ENCODE measurements at regions not wholly inside any gene's neighbourhood (a gene's known extent, or its start where the extent isn't known, plus 50 kb on each side); places are given as distances from the start of the nearest gene placed in this dataset.
"Not testable (repeated sequence)": the region's sequence is repeated elsewhere in the genome, so short reads cannot be mapped to it uniquely, and the experiment has no call there.

DNA sequence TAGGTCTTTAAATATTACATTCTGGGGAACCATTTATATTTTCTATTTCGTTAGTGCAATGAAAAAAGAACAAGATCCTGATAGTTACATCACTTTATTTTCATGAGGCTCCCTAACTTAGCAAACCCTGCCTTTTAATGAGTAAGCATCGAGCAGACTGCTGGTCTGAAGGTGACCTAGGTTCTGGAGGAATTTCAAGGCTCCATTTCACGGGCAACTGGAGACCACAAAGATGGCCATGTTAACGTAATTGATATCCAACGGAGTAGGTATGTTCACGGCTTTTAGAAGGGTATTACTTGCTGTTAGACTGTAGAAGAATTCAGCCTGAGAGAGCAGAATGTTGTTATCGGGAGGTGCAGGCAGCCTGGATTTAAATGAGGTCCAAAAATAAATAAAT is 1597.6 kb downstream of the EFNB2 start:
- no peak for DNase-seq
- intact Hi-C loops (cut with DNase I) = no loop called here

GRCh38 chr13:104936304-104936703 is 1599.2 kb downstream of the EFNB2 start:
- intact Hi-C loops (cut with DNase I) = no loop called here
- DNase-seq = no peak

DNA sequence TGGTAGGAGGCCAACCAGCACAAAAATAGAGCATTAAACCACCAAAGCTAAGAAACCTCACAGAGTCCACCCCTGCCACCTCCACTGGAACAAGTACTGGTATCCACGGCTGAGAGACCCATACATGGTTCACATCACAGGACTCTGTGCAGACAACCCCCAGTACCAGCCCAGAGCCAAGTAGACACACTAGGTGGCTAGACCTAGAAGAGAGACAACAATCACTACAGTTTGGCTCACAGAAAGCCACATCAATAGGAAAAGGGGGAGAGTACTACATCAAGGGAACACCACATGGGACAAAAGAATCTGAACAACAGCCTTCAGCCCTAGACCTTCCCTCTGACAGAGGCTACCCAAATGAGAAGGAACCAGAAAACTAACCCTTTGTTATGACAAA is 1614.9 kb downstream of the EFNB2 start:
- intact Hi-C loops (cut with DNase I); DNase-seq: not testable (repeated sequence)

GRCh38 chr13:104920091-104920490 is 1615.4 kb downstream of the EFNB2 start:
- DNase-seq = no peak
- intact Hi-C loops (cut with DNase I) = no loop called here

GRCh38 chr13:104900191-104900817 is 1635.2 kb downstream of the EFNB2 start:
- no peak for DNase-seq
- intact Hi-C loops (cut with DNase I) = no loop called here

- no peak for DNase-seq
Observed at GRCh38 chr13:104898484-104898883, 1637.0 kb downstream of the EFNB2 start.

DNA sequence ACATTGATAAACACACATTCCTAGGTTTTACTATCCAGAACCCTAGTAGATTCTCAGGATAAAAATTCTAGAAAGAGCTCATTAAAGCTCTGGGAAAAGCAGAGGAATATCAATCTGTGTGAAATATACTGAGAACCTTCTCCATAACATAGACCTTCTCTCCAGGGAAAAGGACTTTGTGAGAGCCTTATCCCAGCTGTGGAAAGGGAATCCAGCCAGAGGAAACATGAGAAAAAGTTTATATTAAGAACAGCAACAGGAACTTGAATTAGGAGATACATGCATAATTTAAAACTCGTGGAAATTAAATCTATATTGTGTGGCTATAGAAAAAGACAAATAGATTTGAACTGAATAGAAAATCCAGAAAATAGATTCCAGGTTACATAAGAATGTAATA is 1639.9 kb downstream of the EFNB2 start:
- intact Hi-C loops (cut with DNase I) = no loop called here
- DNase-seq = no peak

More at GRCh38 chr13:104898484-104898883, 1637.0 kb downstream of the EFNB2 start:
- intact Hi-C loops (cut with DNase I) = no loop called here

DNA sequence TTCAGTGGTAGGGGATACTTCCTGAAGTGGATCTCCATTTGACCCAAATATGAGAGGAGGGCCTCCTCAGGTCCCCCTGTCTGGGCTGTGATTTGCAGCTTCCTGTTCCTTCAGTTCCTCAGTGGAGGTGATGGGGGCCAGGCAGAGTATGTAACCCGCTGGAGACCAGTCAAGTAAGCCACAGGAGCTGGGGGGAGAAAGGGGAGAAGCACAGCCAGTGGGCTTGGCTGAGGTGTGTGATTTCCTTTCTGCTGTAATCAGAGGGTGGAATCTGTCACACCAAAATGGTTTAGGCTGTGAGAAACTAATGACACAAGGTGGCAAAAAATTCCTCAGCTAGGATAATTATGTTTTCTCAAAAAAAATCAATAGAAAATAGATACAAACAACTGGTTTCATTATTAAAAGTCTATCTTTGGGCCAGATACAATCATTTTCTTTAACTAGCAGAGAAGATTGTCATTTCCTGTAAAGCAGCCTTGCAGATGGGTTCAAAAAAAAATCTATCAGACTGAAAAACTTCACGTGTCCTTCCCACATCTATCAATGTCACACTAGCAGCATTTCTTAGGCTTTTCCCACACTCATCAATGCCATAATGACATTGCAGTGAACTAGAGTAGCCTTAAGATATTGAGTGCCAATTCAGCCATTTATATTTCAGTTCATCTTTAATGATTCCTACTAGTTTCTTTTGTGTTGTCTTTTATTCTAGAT is 1660.3 kb downstream of the EFNB2 start:
- no peak for DNase-seq
- intact Hi-C loops (cut with DNase I) = no loop called here

DNA sequence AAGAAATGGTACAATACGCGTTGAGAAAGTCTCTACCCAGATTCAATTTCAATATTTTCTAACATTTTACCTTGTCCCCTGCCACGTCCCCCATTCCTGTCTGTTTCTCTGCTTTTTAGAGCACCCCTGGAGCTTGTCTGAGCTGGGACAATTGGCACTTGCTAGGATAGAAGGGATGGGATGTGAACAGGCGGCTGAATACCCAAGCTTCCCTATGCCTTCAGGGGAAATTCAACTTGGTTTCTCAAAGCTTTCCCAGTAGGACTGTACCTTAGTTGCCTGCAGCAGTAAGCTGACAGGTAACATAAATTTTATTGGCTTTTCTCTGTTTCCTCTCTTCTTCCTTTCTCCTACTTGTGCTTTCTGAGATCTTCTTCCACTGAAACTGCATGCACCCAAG is 1663.3 kb downstream of the EFNB2 start:
- no peak for DNase-seq
- intact Hi-C loops (cut with DNase I) = no loop called here

DNA sequence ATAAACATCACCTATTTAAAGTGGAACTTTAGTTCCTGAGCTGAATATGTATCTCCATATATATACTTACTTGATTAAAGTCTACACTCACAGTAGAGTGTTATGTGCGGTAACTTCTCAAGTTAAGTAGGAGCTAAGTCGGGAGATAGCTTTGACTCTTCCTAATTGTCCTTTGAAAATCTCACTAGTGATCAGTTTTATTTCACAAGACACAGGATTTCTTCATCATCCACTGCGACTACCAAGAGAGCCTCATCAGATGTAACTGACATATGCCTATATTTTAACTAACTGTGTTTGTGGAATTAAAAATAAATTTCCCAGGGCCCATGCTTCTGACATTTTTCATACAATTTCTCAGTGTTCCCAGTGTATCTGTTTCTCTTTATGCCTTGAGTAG is 1664.0 kb downstream of the EFNB2 start:
- DNase-seq = no peak
- intact Hi-C loops (cut with DNase I) = no loop called here

GRCh38 chr13:104869501-104869900 is 1666.0 kb downstream of the EFNB2 start:
- no peak for DNase-seq
- intact Hi-C loops (cut with DNase I) = no loop called here

DNA sequence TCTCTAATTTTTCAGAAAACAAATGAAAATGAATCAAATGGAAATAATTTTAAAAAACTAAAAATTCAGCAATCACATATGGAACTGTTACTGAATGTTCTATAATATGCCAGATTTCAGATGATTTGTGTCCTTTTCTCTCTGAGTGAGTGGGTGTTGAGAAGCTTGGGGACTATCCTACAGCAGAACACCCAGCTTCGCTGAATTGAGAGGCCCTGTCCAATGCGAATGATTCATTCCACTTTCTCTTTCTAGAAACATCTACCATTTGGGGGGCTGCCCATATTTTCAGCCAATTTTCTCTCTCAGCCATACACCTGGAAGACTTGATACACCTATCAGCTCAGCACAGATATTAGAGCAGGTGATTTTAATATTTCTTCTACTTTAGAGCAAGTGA is 1666.7 kb downstream of the EFNB2 start:
- DNase-seq = no peak
- intact Hi-C loops (cut with DNase I) = no loop called here

- intact Hi-C loops (cut with DNase I) = no loop called here
- DNase-seq = no peak
Observed at GRCh38 chr13:104855581-104855980, 1679.9 kb downstream of the EFNB2 start.

GRCh38 chr13:104854698-104855097 is 1680.8 kb downstream of the EFNB2 start:
- intact Hi-C loops (cut with DNase I) = no loop called here
- peak in 1 of 10 donors; percentile 49 for DNase-seq

- intact Hi-C loops (cut with DNase I) = no loop called here
- DNase-seq = peak in 1 of 10 donors; percentile 49
Observed at GRCh38 chr13:104854007-104854406, 1681.5 kb downstream of the EFNB2 start.

DNA sequence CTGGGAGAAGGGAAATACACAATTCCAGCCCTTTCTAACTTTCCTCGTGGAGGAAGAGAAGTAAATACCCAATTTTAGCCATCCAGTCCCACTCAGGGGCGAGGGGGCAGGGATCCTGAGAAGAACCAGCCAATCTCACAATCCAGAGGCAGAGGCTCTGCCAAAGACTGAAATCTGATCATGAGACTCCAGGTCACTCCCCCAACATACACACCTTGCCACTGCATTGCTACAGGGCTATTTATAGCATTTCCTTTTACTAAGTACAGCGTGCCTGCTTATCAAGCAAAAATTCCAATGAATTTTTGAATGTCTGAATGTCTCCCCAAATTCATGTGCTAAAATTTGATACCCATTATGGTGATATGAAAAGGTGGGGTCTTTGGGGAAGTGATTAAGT is 1687.5 kb downstream of the EFNB2 start:
- intact Hi-C loops (cut with DNase I) = no loop called here
- no peak for DNase-seq

GRCh38 chr13:104843401-104843800 is 1692.1 kb downstream of the EFNB2 start:
- DNase-seq = no peak
- intact Hi-C loops (cut with DNase I) = no loop called here

- peak in 1 of 10 donors; percentile 54 for DNase-seq
- intact Hi-C loops (cut with DNase I) = no loop called here
Observed at GRCh38 chr13:104841110-104841509, 1694.4 kb downstream of the EFNB2 start.

DNA sequence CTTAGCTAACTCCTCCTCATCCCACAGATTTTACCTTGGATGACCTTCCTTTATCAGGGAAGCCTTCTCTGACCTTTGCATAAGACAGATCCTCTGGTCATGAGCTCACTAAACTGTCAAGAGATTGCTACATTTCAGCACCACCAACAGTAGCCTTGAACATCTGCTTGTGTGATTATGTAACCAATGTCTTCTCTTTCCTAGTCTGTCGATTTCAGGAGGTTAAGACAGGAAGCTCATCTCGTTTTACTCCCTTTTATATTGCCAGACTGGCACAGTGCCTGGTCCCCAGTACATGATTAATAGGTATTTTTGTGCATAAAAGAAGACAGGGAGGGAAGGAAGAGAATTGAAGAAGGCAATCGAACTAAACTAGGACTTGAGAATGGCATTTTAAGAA is 1697.7 kb downstream of the EFNB2 start:
- no peak for DNase-seq
- intact Hi-C loops (cut with DNase I) = no loop called here

- DNase-seq = no peak
- intact Hi-C loops (cut with DNase I) = no loop called here
Observed at GRCh38 chr13:104833221-104833620, 1702.2 kb downstream of the EFNB2 start.

GRCh38 chr13:104832231-104832630 is 1703.2 kb downstream of the EFNB2 start:
- intact Hi-C loops (cut with DNase I) = no loop called here
- no peak for DNase-seq

GRCh38 chr13:104831831-104832230 is 1703.6 kb downstream of the EFNB2 start:
- intact Hi-C loops (cut with DNase I) = no loop called here
- no peak for DNase-seq

Data from posterior cingulate gyrus (tissue), 11 donors.